SU-DHL-6 (cell line): ENCODE measurements at regions not wholly inside any gene's neighbourhood (a gene's known extent, or its start where the extent isn't known, plus 50 kb on each side); places are given as distances from the start of the nearest gene placed in this dataset.

Source experiments
- H2AFZ ChIP-seq: fragments of 200-600 bp; sonication (generic); 2 replicates; pipeline ENCODE4 v1.6.1; 2014; ENCODE audit warnings: low read depth, mild to moderate bottlenecking, moderate library complexity, mixed read lengths, antibody characterized with exemption, low read length; ENCODE audit not compliant: severe bottlenecking
- H3F3A ChIP-seq: fragments of 200-600 bp; shearing (Covaris generic); 2 replicates; pipeline ENCODE4 v1.6.0; 2016; ENCODE audit warnings: antibody characterized with exemption, mild to moderate bottlenecking; ENCODE audit not compliant: insufficient read depth
- H3K27ac ChIP-seq: fragments of 200-600 bp; sonication (generic); 2 replicates; pipeline ENCODE4 v1.5.1; 2016; ENCODE audit warnings: low read depth, mild to moderate bottlenecking, low read length, moderate library complexity, mixed read lengths
- H3K27me3 ChIP-seq: fragments of 200-600 bp; sonication (generic), shearing (Covaris generic); 2 replicates; pipeline ENCODE4 v1.6.0; 2014; ENCODE audit warnings: mild to moderate bottlenecking, low read length
- H3K36me3 ChIP-seq: fragments of 200-600 bp; sonication (generic); 2 replicates; pipeline ENCODE4 v1.6.1; 2014; ENCODE audit warnings: mild to moderate bottlenecking, low read length, mixed read lengths
- H3K4me2 ChIP-seq: fragments of 300-600, 200-600 bp; shearing (Covaris generic), sonication (generic); 2 replicates; pipeline ENCODE4 v1.6.0; 2014; ENCODE audit warnings: low read length, low read depth, mild to moderate bottlenecking; ENCODE audit not compliant: poor library complexity, severe bottlenecking
- H3K4me3 ChIP-seq: fragments of 200-600 bp; sonication (generic); 2 replicates; pipeline ENCODE4 v1.5.1; 2014; ENCODE audit warnings: antibody characterized with exemption, low read length, mild to moderate bottlenecking, mixed read lengths; ENCODE audit not compliant: insufficient read depth, poor library complexity, severe bottlenecking
- H3K79me2 ChIP-seq: fragments of 200-600 bp; sonication (generic); 2 replicates; pipeline ENCODE4 v1.6.1; 2014; ENCODE audit warnings: mild to moderate bottlenecking, low read length, moderate library complexity; ENCODE audit not compliant: insufficient read depth
- H3K9ac ChIP-seq: fragments of 200-600 bp; sonication (generic); 2 replicates; pipeline ENCODE4 v1.7.0; 2014; ENCODE audit warnings: mild to moderate bottlenecking, low read length
- H3K9me2 ChIP-seq: fragments of 200-600 bp; sonication (generic); replicated peaks from 2 replicates; pipeline ENCODE4 v1.6.1; 2014; ENCODE audit warnings: low read length; ENCODE audit not compliant: insufficient read depth
- H3K9me3 ChIP-seq: fragments of 200-600 bp; sonication (generic); 2 replicates; pipeline ENCODE4 v1.6.1; 2014; ENCODE audit warnings: low read length, mixed read lengths; ENCODE audit not compliant: insufficient read depth
- H4K20me1 ChIP-seq: fragments of 200-600 bp; sonication (generic); 2 replicates; pipeline ENCODE4 v1.6.1; 2014; ENCODE audit warnings: low read depth, mild to moderate bottlenecking, antibody characterized with exemption, low read length, moderate library complexity, mixed read lengths
- EZH2phosphoT487 ChIP-seq: fragments of 200-600 bp; sonication (generic), shearing (Covaris generic); conservative IDR thresholded peaks from 2 replicates; pipeline ENCODE4 v1.6.1; 2018; ENCODE audit warnings: mild to moderate bottlenecking, antibody characterized with exemption, low read length, moderate library complexity, mixed read lengths
- TF ChIP-seq, protein P1 (sequence below): fragments of 200-600 bp; sonication (generic); IDR thresholded peaks from one replicate; pipeline ENCODE4 v1.5.1; 2017; ENCODE audit warnings: antibody characterized with exemption, mild to moderate bottlenecking, low read length, moderate library complexity; ENCODE audit not compliant: insufficient read depth, poor library complexity, severe bottlenecking

DNA sequence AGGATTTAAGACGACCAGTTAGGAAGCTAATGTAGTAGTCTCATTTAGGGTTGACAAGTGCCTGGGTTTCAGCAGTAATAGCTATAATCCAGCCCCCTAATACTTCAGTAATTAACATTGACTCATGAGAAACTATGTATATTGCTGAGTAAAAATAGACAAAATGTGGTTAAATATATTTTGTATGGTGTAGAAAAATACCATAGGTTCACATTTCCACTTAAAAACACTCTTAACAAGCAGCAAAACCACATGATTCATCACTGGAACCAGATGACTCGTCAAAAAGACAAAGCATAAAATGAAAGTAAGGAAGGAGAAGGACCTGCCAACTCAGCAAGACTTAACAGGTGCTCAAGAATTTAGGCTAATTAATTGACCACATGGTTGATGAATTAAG, 288.9 kb downstream of the EFHB start:
- peak overlapping the region; percentile 55 for H2AFZ ChIP-seq
- peak overlapping the region; percentile 14 for H3K4me2 ChIP-seq

DNA sequence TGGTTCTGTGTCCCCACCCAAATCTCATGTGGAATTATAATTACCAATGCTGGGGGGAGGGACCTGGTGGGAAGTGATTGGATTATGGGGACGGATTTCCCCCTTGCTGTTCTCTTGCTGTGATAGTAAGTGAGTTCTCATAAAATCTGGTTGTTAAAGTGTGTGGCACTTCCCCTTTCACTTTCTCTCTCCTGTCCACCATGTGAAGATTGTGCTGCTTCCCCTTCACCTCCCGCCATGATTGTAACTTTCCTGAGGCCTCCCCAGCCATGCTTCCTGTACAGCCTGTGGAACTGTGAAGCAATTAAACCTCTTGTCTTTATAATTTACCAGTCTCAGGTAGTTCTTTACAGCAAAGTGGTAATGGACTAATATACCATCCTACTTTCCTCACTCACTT, 289.6 kb downstream of the EFHB start:
- TF ChIP-seq, protein P1, sequence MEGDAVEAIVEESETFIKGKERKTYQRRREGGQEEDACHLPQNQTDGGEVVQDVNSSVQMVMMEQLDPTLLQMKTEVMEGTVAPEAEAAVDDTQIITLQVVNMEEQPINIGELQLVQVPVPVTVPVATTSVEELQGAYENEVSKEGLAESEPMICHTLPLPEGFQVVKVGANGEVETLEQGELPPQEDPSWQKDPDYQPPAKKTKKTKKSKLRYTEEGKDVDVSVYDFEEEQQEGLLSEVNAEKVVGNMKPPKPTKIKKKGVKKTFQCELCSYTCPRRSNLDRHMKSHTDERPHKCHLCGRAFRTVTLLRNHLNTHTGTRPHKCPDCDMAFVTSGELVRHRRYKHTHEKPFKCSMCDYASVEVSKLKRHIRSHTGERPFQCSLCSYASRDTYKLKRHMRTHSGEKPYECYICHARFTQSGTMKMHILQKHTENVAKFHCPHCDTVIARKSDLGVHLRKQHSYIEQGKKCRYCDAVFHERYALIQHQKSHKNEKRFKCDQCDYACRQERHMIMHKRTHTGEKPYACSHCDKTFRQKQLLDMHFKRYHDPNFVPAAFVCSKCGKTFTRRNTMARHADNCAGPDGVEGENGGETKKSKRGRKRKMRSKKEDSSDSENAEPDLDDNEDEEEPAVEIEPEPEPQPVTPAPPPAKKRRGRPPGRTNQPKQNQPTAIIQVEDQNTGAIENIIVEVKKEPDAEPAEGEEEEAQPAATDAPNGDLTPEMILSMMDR: no peak
- no peak for TF ChIP-seq EZH2phosphoT487

More for the DNA sequence above, 288.9 kb downstream of the EFHB start:
- Histone ChIP-seq H3K27me3 (no peaks in the 10 kb centered on the region), H3K4me3 (peak overlapping the region; percentile 4), H3K79me2 (no peaks in the 10 kb centered on the region), H3F3A (no peaks in the 10 kb centered on the region), H3K36me3 (no peaks in the 10 kb centered on the region), H3K9me2 (no peaks in the 10 kb centered on the region), H4K20me1 (no peaks in the 10 kb centered on the region), H3K27ac (no peak overlapping the region), H3K9me3 (no peaks in the 10 kb centered on the region), H3K9ac (no peak overlapping the region)
- TF ChIP-seq, protein P1: no peak
- TF ChIP-seq EZH2phosphoT487: no peak

DNA sequence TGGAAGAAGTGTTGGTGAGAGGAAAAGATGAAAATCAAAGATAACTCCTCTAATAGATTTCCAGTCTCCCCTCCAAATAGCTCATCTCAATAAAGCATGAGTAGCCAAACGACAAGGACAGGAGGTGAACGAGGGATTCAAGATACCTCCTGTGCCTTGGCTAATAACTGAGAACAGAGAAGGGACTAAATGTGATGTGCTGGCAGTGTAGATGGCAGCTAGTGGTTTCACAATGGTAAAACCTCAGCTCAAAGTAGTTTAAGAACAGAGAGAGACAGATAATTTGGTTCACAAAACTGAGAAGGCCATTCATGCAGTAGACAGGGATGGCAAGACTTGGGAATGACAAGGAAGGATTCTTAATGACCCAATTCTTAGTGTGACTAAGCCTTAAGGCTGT, 292.6 kb downstream of the EFHB start:
- no peaks in the 10 kb centered on the region for H3K36me3 ChIP-seq
- H4K20me1 ChIP-seq: no peaks in the 10 kb centered on the region
- H3K9me3 ChIP-seq: no peaks in the 10 kb centered on the region
- no peak overlapping the region for H3K27ac ChIP-seq
- no peaks in the 10 kb centered on the region for H3F3A ChIP-seq
- no peak overlapping the region for H3K4me2 ChIP-seq
- H3K9me2 ChIP-seq: no peaks in the 10 kb centered on the region
- TF ChIP-seq, protein P1: no peak
- TF ChIP-seq EZH2phosphoT487: no peak
- H2AFZ ChIP-seq: no peak overlapping the region
- no peak overlapping the region for H3K4me3 ChIP-seq
- no peaks in the 10 kb centered on the region for H3K27me3 ChIP-seq
- H3K9ac ChIP-seq: no peak overlapping the region
- no peaks in the 10 kb centered on the region for H3K79me2 ChIP-seq

More for the DNA sequence above, 289.6 kb downstream of the EFHB start:
- Histone ChIP-seq H3K36me3 (no peaks in the 10 kb centered on the region), H3F3A (no peaks in the 10 kb centered on the region), H3K9me3 (no peaks in the 10 kb centered on the region), H3K79me2 (no peaks in the 10 kb centered on the region), H4K20me1 (no peaks in the 10 kb centered on the region), H3K4me2 (peak overlapping the region; percentile 14), H3K9me2 (no peaks in the 10 kb centered on the region), H3K4me3 (peak overlapping the region; percentile 4), H3K9ac (no peak overlapping the region), H2AFZ (peak overlapping the region; percentile 55), H3K27ac (no peak overlapping the region), H3K27me3 (no peaks in the 10 kb centered on the region)
